Breast epithelium (tissue), 4 donors: ENCODE measurements at regions not wholly inside any gene's neighbourhood (a gene's known extent, or its start where the extent isn't known, plus 50 kb on each side); places are given as distances from the start of the nearest gene placed in this dataset.

ENCODE experiments used
- DNase-seq, 2 donors: peaks; one replicate each; pipeline ENCODE4 v3.0.0-alpha.2; 2019; ENCODE audit warnings: low spot score in 2 of 2
- H3K27ac ChIP-seq, 2 donors: fragments of 200-600 bp; sonication (generic) in 1 of 2; one replicate each; pipeline ENCODE4 v1.5.1; 2016 to 2019; ENCODE audit warnings: mild to moderate bottlenecking in 1 of 2
- H3K27me3 ChIP-seq, 2 donors: fragments of 200-600 bp; sonication (generic) in 1 of 2; one replicate each; pipeline versions ENCODE4 v1.5.1 to v1.6.0; 2017 to 2019; ENCODE audit warnings: control low read depth in 1 of 2, mild to moderate bottlenecking in 1 of 2
- H3K36me3 ChIP-seq: fragments of 200-600 bp; one replicate; pipeline ENCODE4 v1.5.1; 2019
- H3K4me1 ChIP-seq, 2 donors: fragments of 200-600 bp; sonication (generic); one replicate each; pipeline ENCODE4 v1.5.1; 2016 to 2019; ENCODE audit warnings: control low read depth in 1 of 2
- H3K4me3 ChIP-seq, 3 donors: fragments of 200-600 bp; sonication (generic); 1 replicate in 2 of 3; 2 replicates in 1 of 3; pipeline ENCODE4 v1.5.1; 2016 to 2019; ENCODE audit warnings: mild to moderate bottlenecking in 3 of 3, moderate library complexity in 2 of 3
- H3K9me3 ChIP-seq, 2 donors: fragments of 200-600 bp; sonication (generic) in 1 of 2; one replicate each; pipeline ENCODE4 v1.5.1; 2016 to 2019; ENCODE audit warnings: control low read depth in 1 of 2
- CTCF ChIP-seq, 3 donors: fragments of 450-650 bp; IDR thresholded peaks; one replicate each; pipeline ENCODE4 v1.5.1; 2016 to 2017; ENCODE audit warnings: antibody characterized with exemption in 3 of 3, mild to moderate bottlenecking in 3 of 3, moderate library complexity in 3 of 3
- POLR2A ChIP-seq: fragments of 450-650 bp; IDR thresholded peaks from one replicate; pipeline ENCODE4 v1.6.1; 2016; ENCODE audit warnings: antibody characterized with exemption, mild to moderate bottlenecking, moderate library complexity
- POLR2AphosphoS5 ChIP-seq, 3 donors: sonication (generic); formaldehyde crosslinking; IDR thresholded peaks; one replicate each; pipeline ENCODE4 v1.6.1; 2017; ENCODE audit warnings: antibody characterized with exemption in 3 of 3
- intact Hi-C: fragments of 100-400 bp; cut with DNase I; formaldehyde crosslinking; loops from one replicate; pipeline ENCODE4 v1.15.1; 2023; ENCODE audit warnings: low total_unique reads

- no peaks in the 10 kb centered on the region for H3K27me3 ChIP-seq
- H3K4me1 ChIP-seq: no peaks in the 10 kb centered on the region
- no peaks in the 10 kb centered on the region for H3K36me3 ChIP-seq
- intact Hi-C loops: no loop called here
- no peak for DNase-seq
- H3K27ac ChIP-seq: no peak overlapping the region
- H3K9me3 ChIP-seq: no peaks in the 10 kb centered on the region
- no peak for TF ChIP-seq CTCF (IDR thresholded peaks at IDR 0.05)
- no peak for TF ChIP-seq POLR2AphosphoS5 (IDR thresholded peaks at IDR 0.05)
- no peak for TF ChIP-seq POLR2A
- H3K4me3 ChIP-seq: no peak overlapping the region
Measured at GRCh38 chr13:73721571-73721970, 412.6 kb downstream of the KLF12 start.

GRCh38 chr13:73720216-73720840 is 413.9 kb downstream of the KLF12 start:
- H3K4me1 ChIP-seq: no peaks in the 10 kb centered on the region
- no peaks in the 10 kb centered on the region for H3K27me3 ChIP-seq
- intact Hi-C loops: no loop called here
- DNase-seq: no peak
- no peaks in the 10 kb centered on the region for H3K36me3 ChIP-seq
- no peak overlapping the region for H3K27ac ChIP-seq
- H3K9me3 ChIP-seq: no peaks in the 10 kb centered on the region
- TF ChIP-seq CTCF (IDR thresholded peaks at IDR 0.05): no peak
- TF ChIP-seq POLR2AphosphoS5 (IDR thresholded peaks at IDR 0.05): no peak
- TF ChIP-seq POLR2A: no peak
- H3K4me3 ChIP-seq: no peak overlapping the region

GRCh38 chr13:73718246-73718645 is 416.0 kb downstream of the KLF12 start:
- Histone ChIP-seq H3K27me3 (no peaks in the 10 kb centered on the region), H3K36me3 (no peaks in the 10 kb centered on the region), H3K27ac (no peak overlapping the region), H3K9me3 (no peaks in the 10 kb centered on the region), H3K4me3 (no peak overlapping the region), H3K4me1 (no peaks in the 10 kb centered on the region)
- DNase-seq: no peak
- intact Hi-C loops: no loop called here
- no peak for TF ChIP-seq POLR2A
- no peak for TF ChIP-seq POLR2AphosphoS5 (IDR thresholded peaks at IDR 0.05)
- TF ChIP-seq CTCF (IDR thresholded peaks at IDR 0.05): no peak

GRCh38 chr13:73717632-73718031 is 416.6 kb downstream of the KLF12 start:
- Histone ChIP-seq H3K27ac (no peak overlapping the region), H3K27me3 (no peaks in the 10 kb centered on the region), H3K4me1 (no peaks in the 10 kb centered on the region), H3K9me3 (no peaks in the 10 kb centered on the region), H3K36me3 (no peaks in the 10 kb centered on the region), H3K4me3 (no peak overlapping the region)
- intact Hi-C loops: no loop called here
- DNase-seq: no peak
- TF ChIP-seq POLR2AphosphoS5 (IDR thresholded peaks at IDR 0.05) (no peak), CTCF (IDR thresholded peaks at IDR 0.05) (no peak), POLR2A (no peak)

- TF ChIP-seq POLR2AphosphoS5 (IDR thresholded peaks at IDR 0.05) (no peak), POLR2A (no peak)
- Histone ChIP-seq H3K4me1 (no peaks in the 10 kb centered on the region), H3K9me3 (no peaks in the 10 kb centered on the region), H3K27me3 (no peaks in the 10 kb centered on the region), H3K36me3 (no peaks in the 10 kb centered on the region), H3K27ac (peak overlapping the region in 1 of 2 donors; percentile 1), H3K4me3 (no peak overlapping the region)
- DNase-seq: no peak
- intact Hi-C loops: no loop called here
Measured at GRCh38 chr13:73715911-73716510, 418.2 kb downstream of the KLF12 start.
